HepG2 (cell line): ENCODE measurements at regions not wholly inside any gene's neighbourhood (a gene's known extent, or its start where the extent isn't known, plus 50 kb on each side); places are given as distances from the start of the nearest gene placed in this dataset.

ENCODE experiments used
- ATAC-seq: fragments of 200-7000 bp; cut with Tn5 transposase; 3 replicates; pipeline ENCODE4 v1.9.1; 2020; ENCODE audit warnings: mild to moderate bottlenecking, moderate library complexity
- BruUV-seq: library from RNA; stranded (reverse); fragments of 400-500 nt; replicated peaks from 2 replicates; lab custom pipeline; 2021; lab: Mats Ljungman, UMichigan
- CTCF ChIA-PET: fragments of 300-600 bp; formaldehyde crosslinking; extraction: SDS; loops from one replicate; lab custom pipeline; 2021; ENCODE audit warnings: low total read pairs, inconsistent platforms, low intra/inter-chr PET ratio; lab: Yijun Ruan, JAX
- POLR2A ChIA-PET: fragments of 350-600 bp; sonication (Branson Sonifier 250); formaldehyde crosslinking; loops from one replicate; lab custom pipeline; 2020; ENCODE audit warnings: antibody characterized with exemption, inconsistent platforms; lab: Yijun Ruan, JAX
- DNase-seq: peaks from one replicate; pipeline ENCODE4 v3.0.0-alpha.2; 2015; ENCODE audit warnings: low spot score
- FAIRE-seq: peaks from 3 replicates; lab custom pipeline; 2011; peaks lifted over from hg19 to GRCh38; lab: Jason Lieb, UNC
- H2AFZ ChIP-seq: one replicate; pipeline ENCODE4 v1.6.1; 2011; ENCODE audit warnings: low read length, inconsistent platforms
- H3K27ac ChIP-seq: fragments of 300-600 bp; 3 replicates; pipeline ENCODE4 v1.8.0; 2011; ENCODE audit warnings: mixed run types, mild to moderate bottlenecking, mixed read lengths, low read length, inconsistent platforms; ENCODE audit not compliant: insufficient read depth; ENCODE audit errors: extremely low read length
- H3K27me3 ChIP-seq, 2 experiments: fragments of 200-600 bp in 1 of 2; 2 replicates in 1 of 2; 3 replicates in 1 of 2; pipeline versions ENCODE4 v1.6.0 to v1.8.0; 2011; ENCODE audit warnings: low read length in 2 of 2, mild to moderate bottlenecking in 2 of 2, moderate library complexity in 2 of 2, inconsistent platforms in 1 of 2; ENCODE audit not compliant: insufficient read depth in 2 of 2, control insufficient read depth in 1 of 2
- H3K36me3 ChIP-seq, 2 experiments: fragments of 200-600 bp in 1 of 2; replicated peaks in 1 of 2; 2 replicates in 1 of 2; 3 replicates in 1 of 2; pipeline versions ENCODE4 v1.5.1 to v1.8.0; 2011; ENCODE audit warnings: low read length in 2 of 2, inconsistent platforms in 1 of 2; ENCODE audit not compliant: insufficient read depth in 2 of 2, control insufficient read depth in 1 of 2
- H3K4me1 ChIP-seq: 2 replicates; pipeline ENCODE4 v1.5.1; 2012; ENCODE audit warnings: low read length, inconsistent platforms; ENCODE audit not compliant: insufficient read depth
- H3K4me2 ChIP-seq: 2 replicates; pipeline ENCODE4 v1.6.0; 2011; ENCODE audit warnings: low read depth, low read length, inconsistent platforms
- H3K4me3 ChIP-seq, 3 experiments: fragments of 200-600 bp in 1 of 3; sonication (generic), shearing (Covaris generic) in 1 of 3; replicated peaks in 1 of 3; 2 replicates each; pipeline ENCODE4 v1.5.1; 2011 to 2016; ENCODE audit warnings: low read length in 3 of 3, inconsistent platforms in 2 of 3, low read depth in 2 of 3, mild to moderate bottlenecking in 2 of 3, control low read depth in 1 of 3, mixed read lengths in 1 of 3; ENCODE audit not compliant: insufficient read depth in 1 of 3
- H3K79me2 ChIP-seq: one replicate; pipeline ENCODE4 v1.6.1; 2011; ENCODE audit warnings: low read length, inconsistent platforms; ENCODE audit not compliant: insufficient read depth
- H3K9ac ChIP-seq: 2 replicates; pipeline ENCODE4 v1.6.0; 2011; ENCODE audit warnings: mild to moderate bottlenecking, low read depth, low read length, inconsistent platforms; ENCODE audit not compliant: insufficient read depth
- H3K9me3 ChIP-seq: 2 replicates; pipeline ENCODE4 v1.5.1; 2012; ENCODE audit warnings: mild to moderate bottlenecking, low read length
- H4K20me1 ChIP-seq: 2 replicates; pipeline ENCODE4 v1.6.0; 2011; ENCODE audit warnings: inconsistent platforms, mild to moderate bottlenecking, low read length, moderate library complexity; ENCODE audit not compliant: insufficient read depth
- CHD2 ChIP-seq: IDR thresholded peaks from 2 replicates; pipeline ENCODE4 v1.6.1; 2011; ENCODE audit warnings: low read depth, low read length, improper control_type of control experiment
- GFI1 ChIP-seq: sonication (generic); formaldehyde crosslinking; IDR thresholded peaks from 2 replicates; pipeline ENCODE4 v1.5.0; 2020; ENCODE audit warnings: missing genetic modification reagents, mild to moderate bottlenecking, borderline replicate concordance
- HOXA3 ChIP-seq: sonication (generic); formaldehyde crosslinking; IDR thresholded peaks from 2 replicates; pipeline ENCODE4 v1.5.0; 2020; ENCODE audit warnings: missing genetic modification reagents
- KAT2B ChIP-seq: fragments of 150-350 bp; IDR thresholded peaks from 2 replicates; pipeline ENCODE4 v1.6.1; 2014; ENCODE audit warnings: low read depth, low read length, borderline replicate concordance
- MYC ChIP-seq: sonication (generic); formaldehyde crosslinking; IDR thresholded peaks from 2 replicates; pipeline ENCODE4 v1.9.0; 2021; ENCODE audit warnings: missing genetic modification reagents, borderline replicate concordance
- RELA ChIP-seq: sonication (generic); formaldehyde crosslinking; IDR thresholded peaks from 2 replicates; pipeline ENCODE4 v1.4.0; 2020; ENCODE audit warnings: missing genetic modification reagents
- RFX1 ChIP-seq: fragments of 450-650 bp; IDR thresholded peaks from 2 replicates; pipeline ENCODE4 v1.6.1; 2017
- ZFP90 ChIP-seq: sonication (generic); formaldehyde crosslinking; IDR thresholded peaks from 2 replicates; pipeline ENCODE4 v1.8.0; 2022; ENCODE audit warnings: missing genetic modification reagents, mild to moderate bottlenecking, inconsistent platforms, borderline replicate concordance
- ZNF264 ChIP-seq: sonication (generic); formaldehyde crosslinking; IDR thresholded peaks from 2 replicates; pipeline ENCODE4 v1.4.0; 2020; ENCODE audit warnings: missing genetic modification reagents
- ZNF329 ChIP-seq: sonication (generic); formaldehyde crosslinking; IDR thresholded peaks from 2 replicates; pipeline ENCODE4 v1.9.0; 2021; ENCODE audit warnings: low read depth, mild to moderate bottlenecking, missing genetic modification reagents
- ZNF367 ChIP-seq: sonication (generic); formaldehyde crosslinking; IDR thresholded peaks from 2 replicates; pipeline ENCODE4 v1.4.0; 2020; ENCODE audit warnings: missing genetic modification reagents, borderline replicate concordance
- ZNF468 ChIP-seq: sonication (generic); formaldehyde crosslinking; IDR thresholded peaks from 2 replicates; pipeline ENCODE4 v1.8.0; 2022; ENCODE audit warnings: mild to moderate bottlenecking, moderate library complexity, missing genetic modification reagents
- ZNF550 ChIP-seq: sonication (generic); formaldehyde crosslinking; IDR thresholded peaks from 2 replicates; pipeline ENCODE4 v1.4.0; 2020; ENCODE audit warnings: mild to moderate bottlenecking, missing genetic modification reagents, borderline replicate concordance
- ZNF660 ChIP-seq: sonication (generic); formaldehyde crosslinking; IDR thresholded peaks from 2 replicates; pipeline ENCODE4 v1.5.1; 2020; ENCODE audit warnings: mild to moderate bottlenecking, low read depth, missing genetic modification reagents, borderline replicate concordance
- WGBS: methylation state at CpG from one replicate; pipeline ENCODE4 v1.1.6; 2017; ENCODE audit warnings: low lambda C conversion rate; 5-methylcytosine and 5-hydroxymethylcytosine counted together
- in situ Hi-C: cut with HindIII; loops from 2 replicates; pipeline ENCODE4 v1.10.0; 2017; ENCODE audit warnings: low pct_unique_long_range_greater_than_20kb; ENCODE audit not compliant: extremely low pct_ligation_motif_present
- intact Hi-C: fragments of 100-400 bp; cut with micrococcal nuclease; formaldehyde crosslinking; loops from one replicate; pipeline ENCODE4 v1.10.0; 2022; ENCODE audit not compliant: unreplicated experiment
- TF ChIP-seq, protein P1 (sequence below): IDR thresholded peaks from 2 replicates; pipeline ENCODE4 v1.6.1; 2016; ENCODE audit warnings: mild to moderate bottlenecking
- TF ChIP-seq, protein P2 (sequence below): sonication (generic); formaldehyde crosslinking; IDR thresholded peaks from 2 replicates; pipeline ENCODE4 v1.5.0; 2020; ENCODE audit warnings: mild to moderate bottlenecking, missing genetic modification reagents

DNA sequence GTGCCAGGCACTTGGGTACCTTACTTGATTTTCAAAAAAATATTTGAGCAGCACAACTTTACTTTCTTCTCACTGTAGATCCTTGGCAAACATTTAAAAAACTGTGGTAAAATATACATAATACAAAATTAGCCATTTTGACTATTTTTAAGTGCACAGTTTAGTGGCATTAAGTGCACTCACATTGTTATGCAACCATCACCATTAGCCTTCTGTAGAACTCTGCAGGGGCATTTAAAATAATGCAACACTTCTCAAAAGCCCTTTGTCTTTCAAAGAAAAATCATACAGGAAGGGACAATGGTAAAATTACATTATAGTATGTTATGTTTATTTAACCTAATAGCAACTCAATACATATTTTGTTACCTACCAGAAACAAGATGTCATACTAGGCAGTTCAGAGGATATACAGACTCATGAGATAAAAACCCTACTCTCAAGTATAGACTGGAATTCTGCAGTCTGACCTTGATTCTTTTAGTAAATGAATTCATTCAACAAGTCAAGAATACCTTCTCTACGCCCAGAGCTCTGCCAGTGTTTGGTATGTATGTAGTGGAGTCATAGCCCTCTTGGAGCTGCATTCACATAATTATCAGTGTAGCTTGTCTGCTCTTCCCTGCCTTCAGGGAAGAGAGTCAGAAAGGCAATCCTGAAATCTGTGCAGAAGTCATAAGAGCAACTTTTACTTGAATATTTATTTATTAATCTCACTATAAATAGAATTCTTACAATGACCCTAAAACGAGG, 74.0 kb upstream of the ARRDC3 start:
- BruUV-seq, result no TSS peak
- ChIA-PET POLR2A (no interaction called here), CTCF (no interaction called here)
- no peak overlapping the region for H3K27ac ChIP-seq
- no peak overlapping the region for H3K4me3 ChIP-seq
- DNase-seq (no peak), FAIRE-seq (no peak), ATAC-seq (no peak)
- no peaks in the 10 kb centered on the region for H4K20me1 ChIP-seq
- H3K9me3 ChIP-seq, result no peaks in the 10 kb centered on the region
- no peak overlapping the region for H3K9ac ChIP-seq
- WGBS, result 38% methylated on average over 2 of the region's 2 CpGs
- H3K27me3 ChIP-seq, result no peaks in the 10 kb centered on the region
- no peak for TF ChIP-seq GFI1 (CRISPR knock-in tag)
- no peak for TF ChIP-seq ZNF468
- no peak for TF ChIP-seq ZNF329
- no peak for TF ChIP-seq KAT2B
- TF ChIP-seq, protein P1, sequence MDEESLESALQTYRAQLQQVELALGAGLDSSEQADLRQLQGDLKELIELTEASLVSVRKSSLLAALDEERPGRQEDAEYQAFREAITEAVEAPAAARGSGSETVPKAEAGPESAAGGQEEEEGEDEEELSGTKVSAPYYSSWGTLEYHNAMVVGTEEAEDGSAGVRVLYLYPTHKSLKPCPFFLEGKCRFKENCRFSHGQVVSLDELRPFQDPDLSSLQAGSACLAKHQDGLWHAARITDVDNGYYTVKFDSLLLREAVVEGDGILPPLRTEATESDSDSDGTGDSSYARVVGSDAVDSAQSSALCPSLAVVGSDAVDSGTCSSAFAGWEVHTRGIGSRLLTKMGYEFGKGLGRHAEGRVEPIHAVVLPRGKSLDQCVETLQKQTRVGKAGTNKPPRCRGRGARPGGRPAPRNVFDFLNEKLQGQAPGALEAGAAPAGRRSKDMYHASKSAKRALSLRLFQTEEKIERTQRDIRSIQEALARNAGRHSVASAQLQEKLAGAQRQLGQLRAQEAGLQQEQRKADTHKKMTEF (CRISPR knock-in tag), result no peak
- no peak overlapping the region for H3K4me2 ChIP-seq
- H3K36me3 ChIP-seq, result no peaks in the 10 kb centered on the region
- no peak overlapping the region for H2AFZ ChIP-seq
- H3K79me2 ChIP-seq, result no peaks in the 10 kb centered on the region
- H3K4me1 ChIP-seq, result no peaks in the 10 kb centered on the region
- intact Hi-C loops, result no loop called here
- in situ Hi-C loops, result no loop called here

DNA sequence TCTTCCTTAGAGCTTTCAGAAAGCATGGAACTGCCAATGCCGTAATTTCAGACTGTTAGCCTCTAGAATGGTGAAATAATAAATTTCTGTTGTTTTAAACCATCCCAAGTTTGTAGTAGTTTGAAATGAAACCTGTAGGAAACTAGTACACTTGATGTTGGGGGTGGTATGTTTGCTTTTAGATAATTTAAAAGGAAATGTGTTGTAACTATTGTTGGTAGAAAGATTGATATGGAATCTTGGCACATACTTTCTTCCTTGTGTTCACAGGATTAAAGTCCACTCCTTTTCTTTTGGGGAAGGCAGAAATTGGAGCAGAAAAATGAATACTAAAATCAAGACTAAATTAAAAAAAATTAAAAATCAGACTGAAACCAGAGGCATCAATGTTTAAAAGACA, 66.0 kb upstream of the ARRDC3 start:
- BruUV-seq, result no TSS peak
- no peak for FAIRE-seq
- Histone ChIP-seq H3K36me3 (no peaks in the 10 kb centered on the region), H3K9me3 (no peaks in the 10 kb centered on the region), H3K4me1 (no peaks in the 10 kb centered on the region), H3K27me3 (no peaks in the 10 kb centered on the region), H3K9ac (no peak overlapping the region), H3K4me3 (no peak overlapping the region), H3K27ac (no peak overlapping the region), H2AFZ (no peak overlapping the region), H3K4me2 (no peak overlapping the region), H3K79me2 (no peaks in the 10 kb centered on the region), H4K20me1 (no peaks in the 10 kb centered on the region)
- WGBS, result 0% methylated on average over 1 of the region's 1 CpG
- intact Hi-C loops (no loop called here), in situ Hi-C loops (no loop called here)
- no peak for ATAC-seq
- DNase-seq, result no peak
- ChIA-PET POLR2A (no interaction called here), CTCF (no interaction called here)
- TF ChIP-seq ZNF660 (CRISPR knock-in tag) (no peak), ZFP90 (no peak), ZNF550 (CRISPR knock-in tag) (no peak), HOXA3 (CRISPR knock-in tag) (no peak), CHD2 (no peak), MYC (CRISPR knock-in tag) (no peak), ZNF264 (CRISPR knock-in tag) (no peak), ZNF367 (CRISPR knock-in tag) (no peak), RFX1 (no peak), RELA (CRISPR knock-in tag) (no peak), GFI1 (CRISPR knock-in tag) (no peak)
- TF ChIP-seq, protein P2, sequence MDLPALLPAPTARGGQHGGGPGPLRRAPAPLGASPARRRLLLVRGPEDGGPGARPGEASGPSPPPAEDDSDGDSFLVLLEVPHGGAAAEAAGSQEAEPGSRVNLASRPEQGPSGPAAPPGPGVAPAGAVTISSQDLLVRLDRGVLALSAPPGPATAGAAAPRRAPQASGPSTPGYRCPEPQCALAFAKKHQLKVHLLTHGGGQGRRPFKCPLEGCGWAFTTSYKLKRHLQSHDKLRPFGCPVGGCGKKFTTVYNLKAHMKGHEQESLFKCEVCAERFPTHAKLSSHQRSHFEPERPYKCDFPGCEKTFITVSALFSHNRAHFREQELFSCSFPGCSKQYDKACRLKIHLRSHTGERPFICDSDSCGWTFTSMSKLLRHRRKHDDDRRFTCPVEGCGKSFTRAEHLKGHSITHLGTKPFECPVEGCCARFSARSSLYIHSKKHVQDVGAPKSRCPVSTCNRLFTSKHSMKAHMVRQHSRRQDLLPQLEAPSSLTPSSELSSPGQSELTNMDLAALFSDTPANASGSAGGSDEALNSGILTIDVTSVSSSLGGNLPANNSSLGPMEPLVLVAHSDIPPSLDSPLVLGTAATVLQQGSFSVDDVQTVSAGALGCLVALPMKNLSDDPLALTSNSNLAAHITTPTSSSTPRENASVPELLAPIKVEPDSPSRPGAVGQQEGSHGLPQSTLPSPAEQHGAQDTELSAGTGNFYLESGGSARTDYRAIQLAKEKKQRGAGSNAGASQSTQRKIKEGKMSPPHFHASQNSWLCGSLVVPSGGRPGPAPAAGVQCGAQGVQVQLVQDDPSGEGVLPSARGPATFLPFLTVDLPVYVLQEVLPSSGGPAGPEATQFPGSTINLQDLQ (CRISPR knock-in tag), result no peak
